PC-3 (cell line): ENCODE measurements at regions not wholly inside any gene's neighbourhood (a gene's known extent, or its start where the extent isn't known, plus 50 kb on each side); places are given as distances from the start of the nearest gene placed in this dataset.

ENCODE experiments used
- CTCF ChIP-seq: fragments of 300-600 bp; sonication (generic); conservative IDR thresholded peaks from 2 replicates; pipeline ENCODE4 v1.5.1; 2017; ENCODE audit warnings: antibody characterized with exemption, low read depth, mild to moderate bottlenecking, low read length
- EZH2phosphoT487 ChIP-seq: fragments of 300-600 bp; sonication (generic); IDR thresholded peaks from 2 replicates; pipeline ENCODE4 v1.6.1; 2018; ENCODE audit warnings: mild to moderate bottlenecking, antibody characterized with exemption, low read length, borderline replicate concordance

- no peak for TF ChIP-seq CTCF
- no peak for TF ChIP-seq EZH2phosphoT487
These were observed 128.0 kb downstream of the SPP2 start for GRCh38 chr2:234178330-234179030.
